ELR (cell line): ENCODE measurements at regions not wholly inside any gene's neighbourhood (a gene's known extent, or its start where the extent isn't known, plus 50 kb on each side); places are given as distances from the start of the nearest gene placed in this dataset.
"Not testable (repeated sequence)": the region's sequence is repeated elsewhere in the genome, so short reads cannot be mapped to it uniquely, and the experiment has no call there.

Experiments
- DNase-seq: peaks from one replicate; pipeline ENCODE4 v3.0.0-alpha.2; 2015; ENCODE audit warnings: low read depth

DNA sequence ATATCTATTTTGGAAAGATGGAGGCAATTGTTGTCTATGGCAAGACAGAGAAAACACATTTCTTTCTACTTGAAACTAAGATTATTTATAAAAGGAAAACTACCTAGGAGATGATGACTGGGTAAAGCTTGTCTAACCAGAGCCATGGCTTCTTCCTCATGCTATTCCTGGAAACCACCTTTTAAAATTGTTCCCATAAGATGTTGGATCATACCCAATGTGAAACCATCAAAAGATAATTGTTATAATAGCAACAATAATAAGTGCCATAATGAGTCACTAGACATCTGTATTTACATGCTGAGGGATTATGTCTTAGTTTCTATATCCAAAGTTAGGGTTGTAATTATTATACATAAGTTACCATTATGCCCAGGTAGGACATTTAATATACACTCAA is 428.4 kb downstream of the KCNJ2 start:
- DNase-seq = no peak

DNA sequence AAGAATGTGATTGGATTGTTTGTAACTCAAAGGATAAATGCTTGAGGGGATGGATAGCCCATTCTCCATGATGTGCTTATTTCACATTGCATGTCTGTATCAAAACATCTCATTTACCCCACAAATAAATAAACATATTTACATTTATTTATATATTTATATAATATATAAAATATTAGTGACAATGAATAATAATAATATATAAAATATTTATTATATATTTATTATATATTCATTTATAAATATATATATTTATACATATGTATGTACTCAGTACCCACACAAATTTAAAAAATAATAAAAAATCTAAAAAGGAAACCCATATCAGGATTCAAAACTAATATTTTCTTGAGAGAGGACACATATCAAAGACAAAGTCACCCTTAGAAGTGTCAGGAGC is 429.9 kb downstream of the KCNJ2 start:
- no peak for DNase-seq

DNA sequence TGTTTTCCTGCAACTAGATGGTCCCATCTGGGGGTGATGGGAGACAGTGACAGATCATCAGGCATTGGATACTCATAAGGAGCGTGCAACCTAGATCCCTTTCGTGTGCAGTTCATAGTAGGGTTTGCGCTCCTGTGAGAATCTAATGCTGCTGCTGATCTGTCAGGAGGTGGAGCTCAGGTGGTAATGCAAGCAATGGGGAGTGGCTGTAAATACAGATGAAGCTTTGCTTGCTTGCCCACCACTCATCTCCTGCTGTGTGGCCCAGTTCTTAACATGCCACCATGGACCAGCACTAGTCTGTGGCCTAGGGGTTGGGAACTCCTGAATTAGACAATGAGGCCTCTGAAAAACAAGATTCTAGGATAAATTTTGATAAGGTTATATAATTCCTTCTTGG is 430.6 kb downstream of the KCNJ2 start:
- not testable (repeated sequence) for DNase-seq

DNA sequence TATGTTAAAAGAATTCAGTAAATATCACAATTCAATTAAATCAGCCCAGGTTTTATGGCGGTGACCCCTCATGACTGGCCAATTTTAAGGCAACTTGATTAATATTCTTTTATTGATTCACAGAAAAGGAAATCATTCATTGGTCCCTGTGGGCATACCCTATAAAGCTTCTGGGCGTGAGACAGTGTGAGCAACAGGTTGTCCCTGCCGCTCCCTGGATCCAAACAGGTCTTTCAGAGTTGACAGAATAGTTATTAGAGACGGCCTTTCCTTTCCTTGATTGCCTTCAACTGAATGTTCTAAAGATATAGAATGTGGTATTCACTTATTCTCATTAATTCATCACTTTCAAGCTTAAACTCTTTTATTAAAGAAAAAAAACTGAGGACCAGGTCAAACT is 433.9 kb downstream of the KCNJ2 start:
- no peak for DNase-seq

DNA sequence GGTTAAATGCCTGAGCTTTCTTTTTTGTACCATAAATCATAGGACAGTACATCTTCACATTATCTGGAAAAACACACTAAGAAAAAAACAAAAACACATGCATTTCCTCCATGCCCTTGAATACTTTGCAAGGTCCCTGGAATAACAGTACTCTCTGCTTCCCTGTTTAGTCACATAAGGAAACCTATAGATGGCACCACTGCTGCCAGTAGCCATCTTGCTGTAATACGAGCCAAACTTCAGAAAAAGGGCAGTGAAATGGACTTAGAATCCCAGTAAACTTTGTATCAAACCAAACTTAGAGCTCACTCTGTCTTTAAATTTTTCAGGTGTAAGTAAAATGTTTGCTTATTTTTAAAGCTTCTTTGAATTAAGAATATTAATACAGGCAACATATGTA is 435.5 kb downstream of the KCNJ2 start:
- DNase-seq = peak; percentile 24

DNA sequence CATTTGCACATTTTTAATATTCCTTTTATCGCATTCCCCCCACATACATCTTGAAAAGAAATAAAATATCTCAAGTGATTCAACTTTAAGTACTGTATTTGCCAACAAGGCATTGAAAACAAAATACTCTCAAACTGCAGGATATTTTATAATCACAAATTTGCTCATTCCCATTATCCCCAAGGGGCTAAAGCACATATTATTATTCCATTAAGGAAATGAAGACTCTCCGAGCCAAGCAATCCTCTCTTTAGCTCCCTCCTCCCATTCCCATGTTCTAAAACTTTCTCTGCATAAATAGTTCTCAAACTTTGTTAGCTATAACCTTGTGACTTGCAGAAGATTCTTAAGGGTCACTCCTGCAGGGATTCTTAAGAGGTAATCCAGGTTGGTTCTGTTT is 436.8 kb downstream of the KCNJ2 start:
- DNase-seq = no peak

DNA sequence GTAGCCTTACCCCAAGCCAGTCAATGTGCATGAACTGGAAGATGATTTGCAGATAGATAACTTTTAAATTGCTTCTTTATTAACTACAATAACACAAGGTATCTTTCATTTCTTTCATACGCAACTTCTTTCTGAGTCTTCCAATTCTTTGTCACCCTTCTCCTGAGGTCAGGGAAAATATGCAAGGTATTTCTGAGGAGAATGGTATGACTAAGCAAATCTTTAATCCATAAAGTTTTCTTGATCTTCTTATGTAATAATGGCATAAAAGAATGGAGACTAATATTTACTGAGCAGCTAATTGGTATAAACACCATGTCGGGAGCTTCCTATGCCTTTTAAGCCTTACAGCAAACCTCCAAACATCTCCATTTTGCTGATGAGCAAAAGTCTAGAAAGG is 438.9 kb downstream of the KCNJ2 start:
- DNase-seq = peak; percentile 48

DNA sequence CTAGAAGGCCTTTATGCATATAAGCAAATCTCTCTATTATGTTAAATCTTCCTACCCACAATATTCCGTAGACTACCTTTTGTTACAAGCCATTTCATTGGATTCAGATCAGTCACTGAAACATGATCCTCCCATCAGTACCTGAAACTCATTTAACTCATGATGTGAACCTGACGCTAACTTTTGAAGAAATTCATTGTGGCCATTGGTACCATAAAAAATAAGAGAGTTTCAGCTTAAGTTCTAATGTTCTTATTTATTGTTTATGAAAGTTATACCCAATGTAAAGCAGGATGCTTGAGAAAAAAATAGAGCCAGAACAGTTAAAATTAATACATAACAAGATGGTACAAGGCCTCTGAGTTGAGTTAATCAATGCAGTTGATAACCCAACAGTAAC is 439.6 kb downstream of the KCNJ2 start:
- DNase-seq = no peak

DNA sequence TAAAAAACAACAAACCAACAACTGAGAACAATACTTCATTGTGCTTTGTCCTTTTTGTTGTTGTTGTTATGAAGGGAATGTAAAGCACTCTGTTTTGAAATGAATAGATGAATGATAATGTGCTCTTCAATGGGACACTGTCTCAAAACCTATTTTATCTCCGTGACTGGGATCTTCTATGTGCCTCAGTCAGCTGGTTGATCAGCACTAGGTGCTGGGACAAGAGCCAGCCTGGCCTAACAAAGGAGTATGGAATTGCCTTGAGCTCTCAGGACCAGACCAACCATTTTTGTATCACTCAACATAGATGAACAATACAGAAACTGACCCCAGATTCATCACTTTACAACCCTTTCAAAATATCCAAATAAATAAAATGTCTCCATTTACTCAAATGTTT is 440.2 kb downstream of the KCNJ2 start:
- no peak for DNase-seq

DNA sequence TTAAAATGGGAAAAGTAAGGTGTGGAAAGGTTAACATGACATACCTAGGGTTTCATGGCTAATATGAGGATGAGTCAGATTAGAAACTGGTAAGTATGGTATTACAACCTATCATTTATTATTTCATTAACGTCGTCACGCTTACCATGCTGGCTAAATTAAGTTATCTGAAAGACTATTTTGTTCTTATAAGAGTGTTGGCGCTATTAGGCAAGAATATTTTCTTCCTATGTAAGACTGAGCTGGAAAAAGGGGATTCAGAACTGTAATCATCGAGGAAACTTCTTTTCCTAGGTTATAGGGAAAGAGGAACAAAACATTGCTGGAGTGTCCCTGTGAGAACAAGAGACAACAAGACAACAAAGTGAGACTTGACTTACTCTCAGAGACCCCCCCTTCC is 440.8 kb downstream of the KCNJ2 start:
- DNase-seq = no peak

DNA sequence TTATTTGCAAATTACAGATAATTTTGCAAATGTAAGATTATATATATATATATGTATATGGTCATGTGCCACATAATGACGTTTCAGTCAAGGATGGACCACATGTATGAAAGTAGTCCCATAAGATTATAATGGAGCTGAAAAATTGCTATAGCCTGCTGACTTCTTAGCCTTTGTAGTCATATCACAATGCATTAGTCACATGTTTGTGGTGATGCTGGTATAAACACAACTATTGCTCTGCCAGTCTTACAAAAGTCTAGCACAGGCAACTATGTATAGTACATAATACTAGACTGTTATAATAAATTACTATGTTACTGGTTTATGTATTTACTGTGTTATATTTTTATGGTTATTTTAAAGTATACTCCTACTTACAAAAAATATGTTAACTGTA is 444.3 kb downstream of the KCNJ2 start:
- peak; percentile 66 for DNase-seq

DNA sequence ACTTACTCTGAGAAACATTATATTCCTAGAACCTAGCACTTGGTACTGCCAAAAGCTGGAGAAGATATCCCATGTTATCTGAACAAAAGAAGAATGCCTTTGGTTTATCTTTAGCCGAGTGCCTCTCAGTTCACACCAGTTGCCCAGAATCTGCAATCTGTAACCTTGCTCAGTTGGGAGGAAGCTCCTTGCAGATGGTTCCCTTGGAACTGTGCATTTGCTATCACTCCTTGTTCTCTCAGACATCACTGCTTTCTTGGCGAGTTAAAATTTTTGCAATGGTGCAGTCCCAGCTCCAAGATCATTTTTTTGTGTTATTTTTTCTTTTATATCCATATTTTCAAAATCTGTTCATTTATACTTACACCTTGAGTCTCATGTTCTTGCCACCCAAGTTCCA is 446.5 kb downstream of the KCNJ2 start:
- DNase-seq = no peak

DNA sequence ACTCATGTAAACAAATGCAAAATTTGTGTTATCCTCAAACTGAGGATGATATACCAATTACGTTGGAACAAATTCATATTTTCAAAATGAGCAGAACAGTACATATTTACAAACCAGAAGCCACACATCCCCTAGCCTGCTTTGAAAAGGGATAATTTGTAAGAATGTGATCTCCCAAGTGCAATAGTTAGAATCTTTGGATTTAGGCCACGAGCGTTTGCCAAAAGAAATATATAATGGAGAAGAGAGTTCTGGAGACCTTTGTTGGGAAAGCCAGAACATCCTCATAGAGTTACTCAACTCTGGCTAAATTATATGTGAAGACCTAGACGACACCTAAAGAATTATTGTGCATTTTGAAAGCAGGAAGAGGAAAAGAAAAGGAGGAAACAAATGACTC is 449.3 kb downstream of the KCNJ2 start:
- no peak for DNase-seq

DNA sequence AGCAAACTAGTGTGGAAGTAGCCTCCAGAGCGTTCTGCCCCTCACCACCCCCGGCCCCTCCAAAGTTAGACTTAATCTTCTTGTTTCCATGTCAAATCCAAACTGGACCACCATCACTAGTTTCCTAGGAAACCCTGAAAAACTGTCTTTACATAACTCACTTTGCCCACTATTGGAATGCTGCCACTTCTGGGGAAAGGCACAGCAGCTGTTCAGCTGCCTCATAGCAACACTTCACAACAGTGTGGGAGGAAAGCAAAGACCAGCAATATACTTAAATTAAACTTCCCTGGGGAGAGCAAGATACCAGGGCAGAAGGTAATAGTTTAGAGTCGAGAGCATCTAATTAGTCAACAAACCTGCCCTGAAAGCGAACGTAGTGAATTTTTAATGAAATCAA is 452.2 kb downstream of the KCNJ2 start:
- peak; percentile 9 for DNase-seq

DNA sequence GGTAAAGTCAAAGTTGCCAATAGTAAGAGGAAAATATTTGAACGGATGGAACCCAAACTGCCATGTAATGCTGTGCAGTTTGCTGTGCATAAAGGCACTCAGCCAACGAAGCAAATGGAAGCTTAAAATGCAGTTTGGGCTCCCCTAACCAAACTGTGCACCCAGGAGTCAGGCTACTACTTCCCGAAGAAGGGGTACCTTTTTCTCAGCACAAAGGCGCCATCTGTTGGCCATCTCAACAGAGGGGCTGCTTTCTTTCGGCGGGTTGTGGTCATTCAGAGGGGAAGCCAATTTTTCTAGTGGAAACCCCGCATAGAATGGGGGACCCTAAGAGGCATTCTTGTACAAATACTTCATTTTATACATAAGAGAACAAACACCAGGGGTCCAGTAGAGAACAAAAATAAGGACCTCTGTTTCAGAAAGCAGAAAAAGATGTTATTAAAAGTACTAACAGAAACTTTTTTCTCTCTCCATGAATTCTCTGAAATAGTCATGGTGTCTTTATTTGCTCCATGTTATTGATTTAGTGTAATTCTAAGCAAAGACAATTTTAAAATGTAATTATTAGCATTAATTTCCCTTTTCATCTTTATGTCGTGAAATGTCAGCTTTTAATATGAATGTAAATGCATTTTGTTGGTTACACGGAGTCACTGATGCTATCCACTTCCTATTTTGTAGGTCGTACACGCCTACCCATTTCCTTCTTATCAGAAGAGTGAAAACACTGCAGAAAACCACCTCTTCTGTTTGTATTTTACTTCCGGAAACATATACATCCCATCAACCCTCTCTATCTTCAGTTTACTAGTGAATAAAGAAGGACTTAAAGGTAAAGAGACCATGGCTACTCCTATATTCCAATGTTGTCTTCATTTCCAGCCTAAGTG is 453.3 kb downstream of the KCNJ2 start:
- DNase-seq = peak; percentile 67

DNA sequence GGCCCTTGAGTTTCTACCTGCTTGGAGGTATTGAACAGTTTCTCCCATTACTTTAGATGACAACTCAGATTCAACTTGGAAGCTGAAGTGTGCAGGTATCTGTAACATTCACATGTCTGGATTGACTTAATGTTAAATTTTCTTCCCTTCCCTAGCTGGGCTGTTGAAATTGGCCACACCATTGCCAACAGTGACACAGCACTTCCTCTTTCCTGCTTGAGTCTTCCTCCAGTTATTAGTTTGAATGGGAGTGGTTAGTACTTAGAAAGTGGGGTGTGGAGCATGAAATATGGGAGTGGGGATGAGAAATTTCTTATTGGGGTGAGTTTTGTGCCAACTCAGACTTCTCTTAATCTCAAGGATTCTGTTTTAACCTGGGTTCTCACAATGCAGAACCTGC is 454.9 kb downstream of the KCNJ2 start:
- DNase-seq = no peak

DNA sequence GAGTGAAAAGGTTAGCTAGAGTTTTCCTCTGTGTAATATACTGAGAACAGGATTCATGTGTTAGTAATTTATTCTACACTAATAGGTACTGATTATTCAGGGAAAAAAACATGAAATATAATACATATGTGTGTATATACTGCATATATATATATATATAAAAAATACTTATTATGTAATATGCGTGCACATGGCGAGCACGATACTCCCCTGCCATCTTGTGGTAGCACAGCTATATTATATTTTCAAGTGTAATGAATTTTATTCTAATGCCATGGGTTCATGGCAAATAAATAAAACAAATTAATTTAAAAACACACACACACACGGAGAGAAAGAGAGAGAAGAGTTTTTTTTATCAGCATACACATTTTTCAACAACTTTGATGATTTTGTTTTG is 460.6 kb downstream of the KCNJ2 start:
- peak; percentile 38 for DNase-seq

DNA sequence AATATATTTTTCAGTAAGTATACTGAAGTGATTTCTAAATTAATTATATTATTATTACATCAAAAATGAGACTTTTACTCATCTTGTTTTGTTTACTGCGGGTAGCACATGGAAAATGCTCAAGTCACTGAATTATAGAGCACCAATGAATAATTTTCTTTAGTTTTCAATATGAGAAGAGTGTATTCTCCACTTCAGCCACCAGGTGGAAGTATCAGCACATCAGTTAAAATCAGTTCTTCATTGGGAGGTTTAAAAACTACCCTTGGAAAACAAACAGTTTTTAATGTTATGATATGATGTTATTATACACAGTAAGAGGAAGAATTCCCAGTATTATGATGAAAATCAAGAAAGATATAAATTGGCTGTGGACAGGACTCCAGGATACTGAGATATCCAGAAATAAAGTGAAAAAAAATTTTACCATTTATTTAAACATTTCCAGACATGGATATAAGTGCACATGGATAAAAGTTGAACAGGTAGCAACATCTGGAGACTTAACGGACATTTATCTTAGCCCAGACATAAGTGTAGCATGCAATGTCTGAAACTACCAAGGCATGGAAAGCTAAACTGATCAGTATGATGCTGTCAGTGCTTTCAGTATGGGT is 467.3 kb downstream of the KCNJ2 start:
- DNase-seq = peak; percentile 67

DNA sequence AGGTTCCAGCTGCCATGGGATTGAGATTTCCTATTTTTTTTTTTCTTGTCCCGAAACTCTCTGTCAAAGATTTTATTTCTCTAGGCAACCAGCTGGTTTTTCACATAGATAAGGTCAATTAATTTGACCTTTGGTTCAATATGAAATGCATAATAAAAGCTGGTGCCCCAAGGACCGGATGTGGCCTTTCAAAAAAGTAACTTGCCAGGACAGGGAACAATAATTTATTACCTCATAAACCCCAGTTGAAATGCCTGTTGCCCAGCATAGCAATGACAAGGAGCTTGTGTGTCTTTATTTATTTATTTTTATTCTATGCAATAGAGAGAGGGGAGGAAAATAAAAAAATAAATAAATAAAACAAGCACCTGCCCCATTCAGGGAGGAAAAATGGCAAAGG is 472.7 kb downstream of the KCNJ2 start:
- no peak for DNase-seq

DNA sequence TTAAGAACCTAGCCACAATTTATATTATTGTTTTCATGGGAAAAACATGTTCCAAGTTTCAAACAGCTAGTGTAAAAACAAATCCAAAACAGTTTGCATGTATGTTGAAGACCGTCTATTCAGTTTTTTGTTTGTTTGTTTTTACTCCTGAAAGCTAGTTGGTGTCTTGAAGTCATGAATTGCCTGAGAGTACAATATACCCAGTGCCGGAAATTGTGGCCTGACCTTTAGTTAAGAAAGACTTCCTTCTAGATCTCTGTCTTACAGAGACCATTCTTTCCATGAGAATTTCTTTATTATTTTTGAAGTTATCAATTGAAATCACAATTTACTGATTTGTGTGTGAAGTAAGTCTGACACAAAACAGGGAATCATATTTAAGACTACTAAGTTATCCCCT is 474.8 kb downstream of the KCNJ2 start:
- DNase-seq = no peak

DNA sequence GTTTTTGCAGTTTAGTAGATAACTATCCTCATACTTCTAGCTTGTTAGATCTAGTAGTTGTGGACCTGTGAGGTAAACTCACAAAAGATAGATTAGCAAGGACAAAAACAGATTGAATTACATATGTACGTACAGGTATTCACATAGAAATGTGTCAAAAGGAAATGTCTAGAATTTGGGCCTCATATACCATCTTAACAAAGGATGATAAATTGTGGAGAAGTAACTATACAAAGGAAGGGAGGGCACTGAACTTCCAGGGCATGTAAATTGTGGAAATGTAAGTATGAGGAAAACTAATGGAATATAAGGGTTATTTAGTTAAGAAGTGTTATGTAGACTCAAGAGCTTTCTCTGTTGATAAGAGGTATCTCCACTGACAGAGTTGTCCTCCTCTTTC is 477.3 kb downstream of the KCNJ2 start:
- no peak for DNase-seq

DNA sequence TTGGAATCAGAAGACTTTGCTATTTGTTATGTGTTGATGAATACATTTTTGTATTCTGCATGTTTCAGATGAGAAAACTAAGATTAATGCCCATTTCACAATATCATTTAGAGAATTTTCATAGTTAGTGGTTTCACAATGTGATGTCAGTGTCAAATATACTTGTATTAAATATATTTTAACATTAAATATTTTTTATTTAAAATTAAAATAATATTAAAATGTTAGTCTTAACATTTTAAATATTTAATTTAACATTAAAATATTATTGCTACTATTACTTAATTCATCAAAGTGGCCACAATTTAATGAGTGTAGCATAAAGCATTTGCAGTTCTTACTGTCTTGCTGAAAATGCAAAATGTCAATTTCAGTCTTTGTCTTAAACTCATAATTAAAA is 478.8 kb downstream of the KCNJ2 start:
- no peak for DNase-seq

DNA sequence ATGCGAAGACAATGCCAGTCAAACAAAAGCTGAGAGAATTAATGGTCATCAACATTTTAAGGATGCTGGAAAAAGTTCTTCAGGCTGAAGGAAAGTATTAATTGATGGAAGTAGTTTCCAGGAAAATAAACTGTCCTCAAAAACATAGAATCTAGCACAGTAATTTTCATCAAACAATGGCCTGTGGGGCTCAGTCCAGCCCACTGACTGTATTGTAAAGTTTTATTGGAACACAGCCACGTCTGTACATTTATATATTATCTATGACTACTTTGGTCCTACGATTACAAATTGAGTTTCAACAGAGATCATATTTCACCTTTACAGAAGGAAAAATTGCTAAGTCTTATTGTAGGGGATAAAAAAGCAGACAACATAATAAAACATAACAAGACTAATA is 484.5 kb downstream of the KCNJ2 start:
- no peak for DNase-seq

DNA sequence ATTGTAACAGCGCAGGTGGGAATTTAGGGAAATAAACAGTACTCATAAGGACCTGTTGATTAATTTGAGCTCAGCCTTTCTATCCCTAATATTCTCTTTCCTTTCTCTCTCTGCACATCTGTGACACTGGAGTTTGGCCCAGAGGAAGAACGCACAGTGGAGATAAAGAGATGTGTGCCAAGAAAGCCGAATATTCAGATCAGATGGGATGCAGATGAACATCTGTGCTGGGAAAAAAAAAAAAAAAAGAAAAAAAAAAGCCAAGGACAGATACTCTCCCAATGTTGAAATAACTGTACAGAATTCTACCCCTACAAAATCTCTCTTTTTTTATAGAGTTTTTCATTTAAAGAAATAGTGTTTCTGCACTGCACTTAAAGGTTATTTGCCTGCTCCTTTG is 485.4 kb downstream of the KCNJ2 start:
- DNase-seq = no peak
